HEK293T (cell line): ENCODE measurements at regions not wholly inside any gene's neighbourhood (a gene's known extent, or its start where the extent isn't known, plus 50 kb on each side); places are given as distances from the start of the nearest gene placed in this dataset.

Source experiments
- CTCF ChIA-PET: fragments of 350-600 bp; formaldehyde crosslinking; extraction: SDS; loops from one replicate; lab custom pipeline; 2021; ENCODE audit warnings: antibody characterized with exemption, inconsistent platforms; lab: Yijun Ruan, JAX
- POLR2A ChIA-PET: fragments of 350-600 bp; formaldehyde crosslinking; extraction: SDS; loops from one replicate; lab custom pipeline; 2020; ENCODE audit warnings: antibody characterized with exemption, inconsistent platforms; lab: Yijun Ruan, JAX
- DNase-seq: peaks from one replicate; pipeline ENCODE4 v3.0.0; 2012; ENCODE audit warnings: mixed read lengths; ENCODE audit errors: extremely low spot score
- ARNT ChIP-seq: fragments of 450-650 bp; IDR thresholded peaks from 2 replicates; pipeline ENCODE4 v1.6.1; 2017; ENCODE audit warnings: mild to moderate bottlenecking
- BHLHE40 ChIP-seq: fragments of 450-650 bp; IDR thresholded peaks from 2 replicates; pipeline ENCODE4 v1.6.1; 2016; ENCODE audit warnings: mild to moderate bottlenecking, moderate library complexity, borderline replicate concordance
- CTBP1 ChIP-seq: fragments of 450-650 bp; IDR thresholded peaks from 2 replicates; pipeline ENCODE4 v1.6.1; 2016; ENCODE audit warnings: borderline replicate concordance
- ELF4 ChIP-seq: fragments of 450-650 bp; IDR thresholded peaks from 2 replicates; pipeline ENCODE4 v1.6.1; 2017; ENCODE audit warnings: antibody characterized with exemption
- FOXA1 ChIP-seq: fragments of 450-650 bp; IDR thresholded peaks from 2 replicates; pipeline ENCODE4 v1.6.1; 2016; ENCODE audit warnings: mild to moderate bottlenecking
- FOXK2 ChIP-seq: fragments of 450-650 bp; IDR thresholded peaks from 2 replicates; pipeline ENCODE4 v1.6.1; 2016; ENCODE audit warnings: mild to moderate bottlenecking
- FOXM1 ChIP-seq: fragments of 450-650 bp; IDR thresholded peaks from 2 replicates; pipeline ENCODE4 v1.6.1; 2017; ENCODE audit warnings: mild to moderate bottlenecking, borderline replicate concordance
- HDGF ChIP-seq: fragments of 450-650 bp; IDR thresholded peaks from 2 replicates; pipeline ENCODE4 v1.6.1; 2017; ENCODE audit warnings: antibody characterized with exemption, borderline replicate concordance
- L3MBTL2 ChIP-seq: fragments of 450-650 bp; conservative IDR thresholded peaks from 2 replicates; pipeline ENCODE4 v1.6.1; 2016; ENCODE audit warnings: mild to moderate bottlenecking
- LEF1 ChIP-seq: fragments of 450-650 bp; IDR thresholded peaks from 2 replicates; pipeline ENCODE4 v1.6.1; 2017; ENCODE audit warnings: mild to moderate bottlenecking, borderline replicate concordance
- NFRKB ChIP-seq: fragments of 450-650 bp; IDR thresholded peaks from 2 replicates; pipeline ENCODE4 v1.6.1; 2016; ENCODE audit warnings: mild to moderate bottlenecking, moderate library complexity
- PKNOX1 ChIP-seq: fragments of 450-650 bp; IDR thresholded peaks from 2 replicates; pipeline ENCODE4 v1.6.1; 2016
- SP1 ChIP-seq: fragments of 450-650 bp; IDR thresholded peaks from 2 replicates; pipeline ENCODE4 v1.6.1; 2017
- SUZ12 ChIP-seq: fragments of 450-650 bp; IDR thresholded peaks from 2 replicates; pipeline ENCODE4 v1.6.1; 2016; ENCODE audit warnings: mild to moderate bottlenecking
- TARDBP ChIP-seq: fragments of 450-650 bp; IDR thresholded peaks from 2 replicates; pipeline ENCODE4 v1.6.1; 2016
- ZNF384 ChIP-seq: fragments of 450-650 bp; IDR thresholded peaks from 2 replicates; pipeline ENCODE4 v1.6.1; 2016

DNA sequence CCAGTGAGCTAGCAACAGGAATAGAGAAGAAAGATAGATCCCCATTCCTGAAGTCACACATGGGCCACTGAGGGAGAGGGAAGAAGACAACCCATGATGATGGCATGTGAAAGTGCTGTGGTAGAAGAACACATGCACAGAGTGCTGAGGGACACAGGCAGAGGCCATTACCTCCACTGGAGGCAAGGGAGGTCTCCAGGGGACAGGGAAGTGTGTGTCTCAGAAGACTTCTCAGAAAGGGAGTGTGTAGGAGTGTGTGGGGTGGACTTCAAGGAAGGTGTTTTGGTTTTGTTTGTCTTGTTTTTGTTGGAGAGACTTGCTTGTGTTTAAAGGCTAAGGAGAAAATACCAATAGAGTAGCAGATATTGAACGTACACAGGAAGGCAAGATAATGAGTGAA, 77.0 kb upstream of the SMARCA2 start:
- no peak for TF ChIP-seq PKNOX1
- no peak for TF ChIP-seq FOXM1
- no peak for TF ChIP-seq L3MBTL2
- TF ChIP-seq SUZ12: no peak
- TF ChIP-seq LEF1: no peak
- no peak for TF ChIP-seq BHLHE40
- no peak for TF ChIP-seq HDGF
- no peak for TF ChIP-seq ZNF384
- TF ChIP-seq TARDBP: no peak
- TF ChIP-seq FOXA1: no peak
- TF ChIP-seq SP1: no peak
- no peak for TF ChIP-seq CTBP1
- TF ChIP-seq ARNT: no peak
- no peak for DNase-seq
- CTCF ChIA-PET: no interaction called here
- POLR2A ChIA-PET: no interaction called here

DNA sequence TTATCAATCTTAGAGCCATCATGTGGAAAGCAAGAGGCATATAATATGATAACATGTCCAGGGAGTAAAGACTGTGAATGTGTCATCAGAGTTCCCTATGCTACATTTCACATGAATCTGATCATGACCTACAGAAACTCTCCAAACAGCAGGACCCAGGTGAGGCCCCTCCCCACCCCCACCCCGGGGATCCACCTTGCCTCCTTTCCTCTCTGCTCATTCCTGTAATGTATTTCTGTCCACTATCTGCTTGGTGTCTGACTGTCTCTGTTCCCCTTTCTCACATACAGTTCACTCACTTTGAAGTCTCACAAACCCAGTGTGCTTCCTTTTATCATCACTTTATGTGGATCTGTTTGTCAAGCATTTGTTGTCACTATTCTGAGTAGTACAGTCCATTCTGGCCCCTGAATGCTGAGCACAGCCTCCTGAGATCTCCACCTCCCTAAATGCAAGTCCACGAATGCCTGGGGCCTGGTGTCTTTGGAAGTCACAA, 76.4 kb upstream of the SMARCA2 start:
- DNase-seq: no peak
- TF ChIP-seq PKNOX1 (no peak), CTBP1 (no peak), L3MBTL2 (no peak), FOXA1 (no peak), ARNT (no peak), SP1 (no peak)
- ChIA-PET CTCF (no interaction called here), POLR2A (no interaction called here)

GRCh38 chr9:1939466-1939865, 75.7 kb upstream of the SMARCA2 start:
- CTCF ChIA-PET: no interaction called here
- POLR2A ChIA-PET: no interaction called here
- DNase-seq: no peak
- TF ChIP-seq PKNOX1: no peak
- no peak for TF ChIP-seq CTBP1
- TF ChIP-seq BHLHE40: no peak
- no peak for TF ChIP-seq ARNT
- TF ChIP-seq SP1: no peak
- TF ChIP-seq ZNF384: no peak
- no peak for TF ChIP-seq ELF4
- TF ChIP-seq SUZ12: no peak
- no peak for TF ChIP-seq LEF1
- no peak for TF ChIP-seq FOXA1
- TF ChIP-seq FOXK2: no peak
- no peak for TF ChIP-seq L3MBTL2
- no peak for TF ChIP-seq TARDBP
- no peak for TF ChIP-seq NFRKB
- no peak for TF ChIP-seq FOXM1
- TF ChIP-seq HDGF: no peak

GRCh38 chr9:1939926-1940368, 75.2 kb upstream of the SMARCA2 start:
- CTCF ChIA-PET: interaction anchor here (0.6 kb wide), 1 partner anchor 13 kb away, joined by 3 read pairs; no protein-coding TSS in a partner anchor
- peak; percentile 40 for DNase-seq
- POLR2A ChIA-PET: no interaction called here
- TF ChIP-seq BHLHE40 (no peak), FOXM1 (no peak), NFRKB (no peak), HDGF (no peak), LEF1 (no peak), PKNOX1 (no peak), FOXK2 (no peak), SP1 (no peak), ZNF384 (no peak), CTBP1 (no peak), TARDBP (no peak), SUZ12 (no peak), L3MBTL2 (no peak), ARNT (no peak), ELF4 (no peak), FOXA1 (no peak)

DNA sequence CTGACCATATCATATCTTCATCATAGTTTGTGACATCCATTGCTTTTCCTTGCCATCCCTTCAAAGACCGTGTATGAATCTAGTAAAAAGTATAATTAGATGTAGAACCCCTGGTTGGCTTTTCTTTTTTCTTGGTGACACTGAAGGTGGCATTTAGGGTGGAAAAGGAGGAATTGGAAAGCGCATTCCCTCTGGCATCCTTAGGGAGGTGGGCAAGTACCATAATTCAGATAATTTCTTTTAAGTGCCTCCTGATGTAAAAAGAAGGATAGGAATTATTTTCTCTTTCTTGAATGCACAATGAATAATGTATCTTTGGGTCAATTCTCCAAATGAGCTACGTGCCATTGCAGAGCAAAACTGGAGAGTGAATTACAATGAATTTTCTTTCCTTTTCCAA, 73.2 kb upstream of the SMARCA2 start:
- TF ChIP-seq FOXA1: no peak
- DNase-seq: no peak
- ChIA-PET POLR2A (no interaction called here), CTCF (no interaction called here)

DNA sequence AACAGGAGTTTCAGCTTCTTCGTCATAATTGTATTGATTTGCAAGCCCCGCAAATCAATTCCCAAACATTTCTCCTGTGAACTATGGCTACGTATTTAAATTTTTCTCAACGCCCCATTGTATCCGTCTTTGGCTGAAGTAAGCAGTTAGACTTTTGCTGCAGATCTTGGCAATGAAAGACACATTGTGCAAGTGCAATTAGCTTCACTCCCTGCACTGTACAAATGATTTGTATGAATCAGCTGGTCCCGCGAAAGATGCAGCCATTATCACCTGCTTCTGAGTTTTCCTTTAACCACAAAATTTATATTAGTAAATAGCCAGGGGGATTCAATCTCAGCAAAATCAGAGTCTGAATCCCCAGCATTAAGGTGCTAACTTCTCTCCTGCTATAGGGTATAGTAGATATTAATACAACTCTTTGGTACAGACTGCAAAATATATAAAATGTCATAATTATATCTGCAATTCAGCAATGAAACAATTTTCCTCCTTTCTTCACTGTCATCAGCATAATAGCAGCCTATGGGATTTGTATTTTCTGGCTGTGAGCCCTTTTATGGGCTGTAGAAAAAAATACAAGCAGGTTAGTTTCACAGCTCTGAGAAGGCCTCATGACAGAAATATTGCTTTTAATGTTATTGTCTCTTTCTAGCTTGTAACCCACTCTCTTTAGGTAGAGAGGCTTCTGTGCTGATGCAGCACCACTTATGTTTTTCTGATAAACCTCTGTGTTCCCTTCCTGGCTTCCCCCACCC, 68.4 kb upstream of the SMARCA2 start:
- no peak for DNase-seq
- no peak for TF ChIP-seq CTBP1
- ChIA-PET POLR2A (no interaction called here), CTCF (no interaction called here)
